ENCODE measurements at regions not wholly inside any gene's neighbourhood (a gene's known extent, or its start where the extent isn't known, plus 50 kb on each side); places are given as distances from the start of the nearest gene placed in this dataset.

DNA sequence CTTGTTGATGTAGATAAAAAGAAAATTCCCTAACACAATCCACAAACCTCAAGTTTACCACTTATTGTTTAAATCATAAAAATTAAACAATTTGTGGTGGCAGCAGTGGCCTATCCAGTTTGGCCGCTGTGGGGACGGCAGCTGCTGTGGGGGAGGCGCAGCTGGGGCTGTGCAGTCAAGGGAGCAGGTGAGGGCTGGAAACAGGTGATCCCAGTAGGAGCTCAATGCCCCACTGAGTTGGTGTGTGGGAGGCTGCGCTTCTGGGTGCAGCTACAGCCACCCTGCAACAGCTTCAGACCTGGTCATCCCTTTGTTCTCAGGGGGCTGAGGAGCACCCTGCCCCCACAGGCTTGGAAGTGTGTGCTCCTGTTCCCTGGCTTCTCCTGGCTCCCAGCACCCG, 266.0 kb upstream of the FSIP2 start:
- H3K27me3 ChIP-seq = no peaks in the 10 kb centered on the region
- no peak overlapping the region for H3K27ac ChIP-seq
- ATAC-seq (no peak), DNase-seq (no peak)
- H3K4me1 ChIP-seq = no peaks in the 10 kb centered on the region
- H3K36me3 ChIP-seq = no peaks in the 10 kb centered on the region
- no peak overlapping the region for H3K4me3 ChIP-seq
- peaks cover 0 to 23% of the 10 kb centered on the region in 2 donors for H3K9me3 ChIP-seq
- no peak for TF ChIP-seq CTCF (IDR thresholded peaks at IDR 0.05)
- intact Hi-C loops (cut with DNase I) = no loop called here

- DNase-seq (no peak), ATAC-seq (no peak)
- intact Hi-C loops (cut with DNase I) = no loop called here
- Histone ChIP-seq H3K4me1 (no peaks in the 10 kb centered on the region), H3K4me3 (no peak overlapping the region), H3K36me3 (no peaks in the 10 kb centered on the region), H3K27me3 (no peaks in the 10 kb centered on the region), H3K9me3 (peaks cover 0 to 23% of the 10 kb centered on the region in 2 donors), H3K27ac (no peak overlapping the region)
- TF ChIP-seq CTCF (IDR thresholded peaks at IDR 0.05) = no peak
Observed at GRCh38 chr2:185473838-185474237, 264.8 kb upstream of the FSIP2 start.

- no peaks in the 10 kb centered on the region for H3K27me3 ChIP-seq
- no peaks in the 10 kb centered on the region for H3K4me1 ChIP-seq
- ATAC-seq (no peak), DNase-seq (no peak)
- no peak for TF ChIP-seq CTCF (IDR thresholded peaks at IDR 0.05)
- peaks cover 0 to 25% of the 10 kb centered on the region in 2 donors for H3K9me3 ChIP-seq
- no peak overlapping the region for H3K27ac ChIP-seq
- no peaks in the 10 kb centered on the region for H3K36me3 ChIP-seq
- intact Hi-C loops (cut with DNase I) = no loop called here
- H3K4me3 ChIP-seq = no peak overlapping the region
Observed at GRCh38 chr2:185475914-185476313, 262.7 kb upstream of the FSIP2 start.

DNA sequence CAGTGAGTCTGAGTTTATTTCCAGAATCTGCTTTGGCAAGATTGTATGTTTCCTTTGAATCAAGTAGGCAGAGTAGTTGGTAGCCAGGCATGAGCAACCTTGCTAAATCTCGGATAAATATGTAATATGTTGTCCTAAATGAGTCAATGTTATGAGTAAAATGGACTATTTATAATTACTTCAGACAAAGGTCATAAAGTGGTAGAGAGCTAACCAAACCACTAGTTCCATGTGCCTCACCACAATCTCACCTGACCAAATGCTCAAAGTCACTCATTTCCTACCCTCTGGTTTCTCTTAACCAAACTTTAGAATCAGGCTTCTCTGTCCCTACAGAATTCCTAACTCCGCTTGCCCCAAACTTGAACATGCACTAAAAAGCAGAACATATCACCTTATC, 261.2 kb upstream of the FSIP2 start:
- ATAC-seq = no peak
- intact Hi-C loops (cut with DNase I) = no loop called here
- no peak for TF ChIP-seq CTCF (IDR thresholded peaks at IDR 0.05)

GRCh38 chr2:185484602-185485001, 254.0 kb upstream of the FSIP2 start:
- no peaks in the 10 kb centered on the region for H3K4me1 ChIP-seq
- H3K27ac ChIP-seq = no peak overlapping the region
- no peak for DNase-seq
- TF ChIP-seq CTCF (IDR thresholded peaks at IDR 0.05) = no peak
- intact Hi-C loops (cut with DNase I) = no loop called here
- H3K36me3 ChIP-seq = no peaks in the 10 kb centered on the region
- no peak for ATAC-seq
- H3K27me3 ChIP-seq = no peaks in the 10 kb centered on the region
- H3K9me3 ChIP-seq = peaks cover 0 to 7% of the 10 kb centered on the region in 2 donors
- no peak overlapping the region for H3K4me3 ChIP-seq

More for the DNA sequence above, 261.2 kb upstream of the FSIP2 start:
- no peaks in the 10 kb centered on the region for H3K27me3 ChIP-seq
- H3K9me3 ChIP-seq = peaks cover 0 to 26% of the 10 kb centered on the region in 2 donors
- DNase-seq = no peak
- H3K4me1 ChIP-seq = no peaks in the 10 kb centered on the region
- H3K4me3 ChIP-seq = no peak overlapping the region
- no peak overlapping the region for H3K27ac ChIP-seq
- no peaks in the 10 kb centered on the region for H3K36me3 ChIP-seq

Measured in left lung (tissue), 4 donors.